Osteoblast (primary cell): ENCODE measurements at regions not wholly inside any gene's neighbourhood (a gene's known extent, or its start where the extent isn't known, plus 50 kb on each side); places are given as distances from the start of the nearest gene placed in this dataset.

Source experiments
- DNase-seq: peaks from one replicate; pipeline ENCODE4 v3.0.0; 2011; ENCODE audit warnings: low spot score, mixed read lengths; ENCODE audit not compliant: insufficient read length; ENCODE audit errors: missing footprints
- H2AFZ ChIP-seq: 2 replicates; pipeline ENCODE4 v1.6.0; 2011; ENCODE audit warnings: mild to moderate bottlenecking, low read length
- H3K27ac ChIP-seq: 2 replicates; pipeline ENCODE4 v1.5.1; 2011; ENCODE audit warnings: mild to moderate bottlenecking, low read depth, low read length, moderate library complexity
- H3K27me3 ChIP-seq: 2 replicates; pipeline ENCODE4 v1.6.0; 2012; ENCODE audit warnings: mild to moderate bottlenecking, control low read depth, inconsistent platforms, low read length, moderate library complexity; ENCODE audit not compliant: insufficient read depth
- H3K36me3 ChIP-seq: 2 replicates; pipeline ENCODE4 v1.5.1; 2011; ENCODE audit warnings: mild to moderate bottlenecking, low read length, control low read depth, moderate library complexity; ENCODE audit not compliant: insufficient read depth
- H3K4me1 ChIP-seq: 2 replicates; pipeline ENCODE4 v1.5.1; 2011; ENCODE audit warnings: mild to moderate bottlenecking, low read length, control low read depth, moderate library complexity; ENCODE audit not compliant: insufficient read depth
- H3K4me2 ChIP-seq: 2 replicates; pipeline ENCODE4 v1.6.0; 2011; ENCODE audit warnings: mild to moderate bottlenecking, low read length; ENCODE audit not compliant: insufficient read depth
- H3K4me3 ChIP-seq: fragments of 200-600 bp; sonication (generic); 3 replicates; pipeline ENCODE4 v1.5.1; 2012; ENCODE audit warnings: mild to moderate bottlenecking, low read length, inconsistent platforms; ENCODE audit not compliant: insufficient read depth
- H3K79me2 ChIP-seq: 2 replicates; pipeline ENCODE4 v1.6.0; 2012; ENCODE audit warnings: mild to moderate bottlenecking, low read length, control low read depth, inconsistent platforms; ENCODE audit not compliant: insufficient read depth
- H3K9me3 ChIP-seq: 2 replicates; pipeline ENCODE4 v1.5.1; 2011; ENCODE audit warnings: low read depth, low read length, control low read depth
- H4K20me1 ChIP-seq: 2 replicates; pipeline ENCODE4 v1.6.0; 2012; ENCODE audit warnings: mild to moderate bottlenecking, low read length, control low read depth; ENCODE audit not compliant: insufficient read depth
- TF ChIP-seq, protein P1 (sequence below): IDR thresholded peaks from 2 replicates; pipeline ENCODE4 v1.5.1; 2011; ENCODE audit warnings: mild to moderate bottlenecking, low read depth, low read length, moderate library complexity; ENCODE audit errors: extremely low read depth

DNA sequence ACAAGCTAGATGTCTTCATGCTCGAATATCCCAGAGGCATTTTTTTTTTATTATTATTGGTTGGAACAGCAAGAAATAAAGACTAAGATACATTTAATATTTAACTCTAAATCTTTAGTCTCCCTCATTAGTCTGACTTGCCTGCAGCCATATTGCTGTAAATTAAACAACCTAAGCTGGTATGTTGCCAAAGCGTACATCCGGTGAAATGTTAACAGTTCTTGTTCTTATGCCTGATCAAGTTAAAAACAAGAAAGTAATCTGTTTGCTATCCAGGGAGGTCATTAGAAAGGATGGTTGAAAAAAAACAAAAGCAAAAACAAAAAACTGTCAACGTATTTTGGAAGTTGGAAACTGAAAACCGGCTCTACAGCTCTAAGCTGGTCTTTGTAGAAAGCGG is 125.9 kb upstream of the NABP1 start:
- peak overlapping the region; percentile 64 for H3K4me2 ChIP-seq
- no peaks in the 10 kb centered on the region for H3K36me3 ChIP-seq
- peak overlapping the region; percentile 65 for H3K4me3 ChIP-seq
- no peaks in the 10 kb centered on the region for H3K4me1 ChIP-seq
- TF ChIP-seq, protein P1, sequence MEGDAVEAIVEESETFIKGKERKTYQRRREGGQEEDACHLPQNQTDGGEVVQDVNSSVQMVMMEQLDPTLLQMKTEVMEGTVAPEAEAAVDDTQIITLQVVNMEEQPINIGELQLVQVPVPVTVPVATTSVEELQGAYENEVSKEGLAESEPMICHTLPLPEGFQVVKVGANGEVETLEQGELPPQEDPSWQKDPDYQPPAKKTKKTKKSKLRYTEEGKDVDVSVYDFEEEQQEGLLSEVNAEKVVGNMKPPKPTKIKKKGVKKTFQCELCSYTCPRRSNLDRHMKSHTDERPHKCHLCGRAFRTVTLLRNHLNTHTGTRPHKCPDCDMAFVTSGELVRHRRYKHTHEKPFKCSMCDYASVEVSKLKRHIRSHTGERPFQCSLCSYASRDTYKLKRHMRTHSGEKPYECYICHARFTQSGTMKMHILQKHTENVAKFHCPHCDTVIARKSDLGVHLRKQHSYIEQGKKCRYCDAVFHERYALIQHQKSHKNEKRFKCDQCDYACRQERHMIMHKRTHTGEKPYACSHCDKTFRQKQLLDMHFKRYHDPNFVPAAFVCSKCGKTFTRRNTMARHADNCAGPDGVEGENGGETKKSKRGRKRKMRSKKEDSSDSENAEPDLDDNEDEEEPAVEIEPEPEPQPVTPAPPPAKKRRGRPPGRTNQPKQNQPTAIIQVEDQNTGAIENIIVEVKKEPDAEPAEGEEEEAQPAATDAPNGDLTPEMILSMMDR, result no peak
- no peaks in the 10 kb centered on the region for H3K9me3 ChIP-seq
- H2AFZ ChIP-seq, result peak overlapping the region; percentile 53
- H3K79me2 ChIP-seq, result no peaks in the 10 kb centered on the region
- H4K20me1 ChIP-seq, result no peaks in the 10 kb centered on the region
- no peaks in the 10 kb centered on the region for H3K27me3 ChIP-seq
- no peak overlapping the region for H3K27ac ChIP-seq
- no peak for DNase-seq

DNA sequence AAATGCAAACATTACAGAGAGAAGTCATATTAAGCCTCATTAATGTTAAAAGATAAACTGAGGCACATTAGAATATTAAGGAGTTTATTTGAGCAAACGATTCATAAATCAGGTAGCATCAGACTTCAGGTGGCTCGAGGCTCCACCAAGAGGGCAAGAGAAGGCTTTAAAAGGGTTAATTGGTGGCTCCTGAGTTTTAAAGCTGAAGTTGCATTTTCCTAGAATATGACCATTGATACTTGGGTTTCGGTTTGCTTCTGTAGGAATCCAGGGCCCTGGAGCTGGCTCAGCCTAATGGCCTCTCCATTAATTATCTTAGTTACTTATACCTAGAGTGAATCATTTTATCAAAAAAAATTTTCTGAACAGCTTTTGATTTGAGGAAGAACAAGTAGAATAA is 123.7 kb upstream of the NABP1 start:
- no peaks in the 10 kb centered on the region for H3K4me1 ChIP-seq
- no peak overlapping the region for H3K4me2 ChIP-seq
- no peaks in the 10 kb centered on the region for H3K79me2 ChIP-seq
- H3K4me3 ChIP-seq, result no peak overlapping the region
- no peak overlapping the region for H2AFZ ChIP-seq
- no peaks in the 10 kb centered on the region for H4K20me1 ChIP-seq
- TF ChIP-seq, protein P1, result no peak
- H3K36me3 ChIP-seq, result no peaks in the 10 kb centered on the region
- no peak for DNase-seq
- H3K27me3 ChIP-seq, result no peaks in the 10 kb centered on the region
- H3K27ac ChIP-seq, result no peak overlapping the region
- H3K9me3 ChIP-seq, result no peaks in the 10 kb centered on the region

DNA sequence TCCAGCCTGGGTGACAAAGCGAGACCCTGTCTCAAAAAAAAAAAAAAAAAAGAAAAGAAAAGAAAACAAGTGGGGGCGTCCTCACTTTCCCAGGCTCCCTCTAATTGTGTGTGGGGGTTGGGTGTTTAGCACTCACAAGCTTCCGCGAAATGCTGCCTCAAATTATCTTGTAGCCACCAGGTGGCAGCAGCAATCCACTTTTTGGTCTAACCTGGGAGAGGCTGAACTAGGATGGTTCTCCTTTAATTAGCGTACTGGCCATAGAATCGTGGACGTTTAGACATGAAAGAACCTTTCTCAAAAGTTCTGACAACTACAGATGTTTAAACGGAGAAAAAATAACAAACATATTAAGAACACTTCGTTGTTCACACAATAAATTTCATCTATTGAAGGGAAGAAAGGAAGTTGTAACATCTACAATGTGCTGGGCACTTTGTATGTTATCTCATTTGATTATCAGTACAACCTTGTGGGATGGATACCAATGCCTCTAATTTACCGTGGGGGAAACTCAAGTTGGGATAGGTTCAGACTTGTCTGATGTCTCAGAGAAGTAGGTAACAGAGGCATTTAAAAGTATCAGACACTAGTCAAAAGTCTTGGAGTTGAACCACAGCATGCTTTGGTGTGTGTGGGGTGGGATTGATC is 122.7 kb upstream of the NABP1 start:
- peak overlapping the region; percentile 64 for H2AFZ ChIP-seq
- no peaks in the 10 kb centered on the region for H3K79me2 ChIP-seq
- no peak overlapping the region for H3K27ac ChIP-seq
- H4K20me1 ChIP-seq, result no peaks in the 10 kb centered on the region
- H3K4me1 ChIP-seq, result peaks cover 3% of the 10 kb centered on the region
- TF ChIP-seq, protein P1, result peak; percentile 76
- peak; percentile 66 for DNase-seq
- H3K9me3 ChIP-seq, result no peaks in the 10 kb centered on the region
- H3K4me3 ChIP-seq, result peak overlapping the region; percentile 20
- no peaks in the 10 kb centered on the region for H3K36me3 ChIP-seq
- H3K4me2 ChIP-seq, result peak overlapping the region; percentile 63
- no peaks in the 10 kb centered on the region for H3K27me3 ChIP-seq

- Histone ChIP-seq H3K36me3 (no peaks in the 10 kb centered on the region), H4K20me1 (no peaks in the 10 kb centered on the region), H3K9me3 (no peaks in the 10 kb centered on the region), H3K4me1 (peaks cover 5% of the 10 kb centered on the region), H3K27me3 (no peaks in the 10 kb centered on the region), H2AFZ (no peak overlapping the region), H3K4me2 (no peak overlapping the region), H3K79me2 (no peaks in the 10 kb centered on the region), H3K4me3 (no peak overlapping the region), H3K27ac (no peak overlapping the region)
- TF ChIP-seq, protein P1, result no peak
- DNase-seq, result no peak
Measured at GRCh38 chr2:191556463-191556862, 121.5 kb upstream of the NABP1 start.
